ENCODE measurements at regions not wholly inside any gene's neighbourhood (a gene's known extent, or its start where the extent isn't known, plus 50 kb on each side); places are given as distances from the start of the nearest gene placed in this dataset.
A peak's percentile ranks its signal among the peaks of the same experiment; 100 is the strongest.
"Not testable (repeated sequence)": the region's sequence is repeated elsewhere in the genome, so short reads cannot be mapped to it uniquely, and the experiment has no call there.

DNA sequence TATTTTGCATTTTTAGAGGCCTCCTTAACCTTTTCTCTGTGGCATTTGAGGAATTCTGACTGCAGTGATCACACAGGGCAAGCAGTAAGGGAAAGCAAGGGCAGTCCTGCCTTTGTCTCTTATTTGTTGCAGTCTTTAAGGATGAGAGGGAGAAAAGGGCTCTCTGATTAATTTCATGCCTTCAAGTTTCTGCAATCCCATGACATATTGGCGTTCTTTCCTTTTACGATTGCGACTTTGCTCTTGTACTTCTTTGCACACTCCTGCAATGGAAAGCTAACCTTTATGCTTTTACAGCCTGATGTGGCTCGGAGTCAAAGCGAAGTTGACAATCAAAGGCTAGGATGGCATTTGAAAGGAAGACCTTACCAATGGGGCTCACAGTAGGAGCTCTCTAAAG lies 698.4 kb downstream of the DNAH5 start:
- no peak for DNase-seq (ENCODE audit: low read depth, low spot score)

- DNase-seq (ENCODE audit: low read depth, low spot score): no peak
Observed at GRCh38 chr5:13244151-13244550, 700.3 kb downstream of the DNAH5 start.

- DNase-seq (ENCODE audit: low read depth, low spot score): no peak
Observed at GRCh38 chr5:13227513-13227912, 717.0 kb downstream of the DNAH5 start.

GRCh38 chr5:13218518-13218917 lies 726.0 kb downstream of the DNAH5 start:
- DNase-seq (ENCODE audit: low read depth, low spot score): peak; percentile 25

DNA sequence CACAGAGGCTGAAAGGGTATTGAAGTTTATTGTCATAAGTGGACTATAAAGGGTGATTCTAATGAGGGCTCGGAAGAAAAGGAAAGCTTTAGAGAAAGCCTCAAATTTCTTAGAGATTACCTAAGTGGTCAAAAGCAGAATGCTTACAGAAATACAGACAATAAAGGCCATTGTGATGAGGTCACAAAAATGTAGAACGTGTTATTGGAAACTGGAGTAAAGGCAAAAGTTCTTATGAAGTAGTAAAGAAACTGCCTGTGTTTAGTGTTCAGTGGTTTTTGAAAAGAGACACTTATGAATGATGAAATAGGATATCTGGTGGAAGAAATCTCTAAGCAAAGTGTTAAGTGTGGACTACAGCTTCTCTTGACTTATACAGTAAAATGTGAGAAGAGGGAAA lies 726.9 kb downstream of the DNAH5 start:
- DNase-seq (ENCODE audit: low read depth, low spot score): no peak

GRCh38 chr5:13215806-13216205 lies 728.7 kb downstream of the DNAH5 start:
- no peak for DNase-seq (ENCODE audit: low read depth, low spot score)

- no peak for DNase-seq (ENCODE audit: low read depth, low spot score)
Observed at GRCh38 chr5:13215370-13215769, 729.1 kb downstream of the DNAH5 start.

DNA sequence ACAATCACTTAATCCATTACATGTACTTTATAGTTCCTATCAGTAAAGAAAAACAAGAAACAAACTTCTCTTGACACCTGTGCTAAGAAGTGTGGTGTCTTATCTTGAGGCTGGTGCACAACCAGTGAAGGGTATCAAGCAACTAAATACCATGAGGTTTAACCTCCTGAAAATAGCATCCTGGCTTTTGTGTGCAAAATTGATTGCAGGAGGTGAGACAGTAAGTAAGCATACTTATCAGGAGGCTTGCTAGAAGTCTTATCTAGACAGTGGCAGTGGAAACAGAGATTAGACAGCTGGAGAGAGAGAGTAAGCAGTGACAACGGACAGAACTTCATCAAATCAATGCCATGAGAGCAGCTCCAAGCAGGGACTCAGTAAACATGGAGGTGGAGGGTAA lies 730.3 kb downstream of the DNAH5 start:
- DNase-seq (ENCODE audit: low read depth, low spot score): no peak

DNA sequence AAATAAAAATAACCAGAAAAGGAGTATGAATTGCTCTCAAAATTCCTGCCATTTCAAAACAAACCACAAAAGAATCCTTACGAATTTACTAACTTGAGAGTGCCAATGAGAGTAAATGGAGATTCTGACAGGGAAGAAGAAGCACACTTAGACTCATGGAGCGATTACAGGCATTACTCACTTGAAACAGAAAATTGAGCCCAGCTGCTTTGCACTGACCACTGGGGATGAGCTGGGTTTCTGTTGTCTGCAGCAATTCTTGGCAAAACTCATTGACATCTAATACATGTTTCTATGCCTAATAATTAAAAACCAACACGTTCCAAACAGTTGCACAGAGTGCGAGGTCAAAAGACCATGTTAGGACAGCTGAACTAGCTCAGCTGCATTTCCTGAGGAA lies 731.6 kb downstream of the DNAH5 start:
- no peak for DNase-seq (ENCODE audit: low read depth, low spot score)

GRCh38 chr5:13211064-13211463 lies 733.4 kb downstream of the DNAH5 start:
- no peak for DNase-seq (ENCODE audit: low read depth, low spot score)

DNA sequence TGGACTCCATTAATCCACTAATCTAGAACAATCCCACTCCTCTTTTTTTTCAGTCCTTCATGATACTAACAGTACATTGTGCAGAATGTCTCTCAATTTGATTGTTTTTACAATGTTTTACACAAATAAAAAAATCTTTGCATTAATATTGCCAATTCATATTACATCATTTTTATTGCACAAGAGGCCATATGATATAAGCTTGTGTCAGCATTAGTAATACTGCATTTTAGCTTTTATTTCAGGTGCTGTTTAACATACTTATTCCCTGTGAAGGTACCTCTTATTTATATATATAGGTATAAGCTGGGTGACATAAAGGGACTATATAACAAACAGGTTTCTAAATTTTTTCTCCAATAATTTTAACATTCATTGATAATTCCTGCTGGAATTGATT lies 737.4 kb downstream of the DNAH5 start:
- no peak for DNase-seq (ENCODE audit: low read depth, low spot score)

DNA sequence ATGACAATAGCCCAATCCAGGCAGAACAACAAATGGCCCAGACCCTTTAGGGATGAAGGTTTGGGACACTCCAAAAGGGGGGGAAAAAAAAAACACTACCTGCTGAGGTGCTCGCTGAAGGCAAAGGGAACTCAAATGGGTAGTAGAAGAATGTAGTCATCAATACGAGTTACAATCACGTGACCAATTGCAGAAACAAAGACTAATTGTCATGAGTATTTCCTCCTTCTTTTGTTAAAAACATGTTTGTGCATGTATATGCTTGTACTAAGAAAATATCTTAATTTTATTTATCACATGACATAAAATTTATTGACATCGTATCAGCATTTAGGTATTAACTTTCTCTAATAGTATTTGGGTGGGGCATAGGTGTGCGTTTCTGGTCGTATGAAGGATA lies 743.5 kb downstream of the DNAH5 start:
- DNase-seq (ENCODE audit: low read depth, low spot score): no peak

DNA sequence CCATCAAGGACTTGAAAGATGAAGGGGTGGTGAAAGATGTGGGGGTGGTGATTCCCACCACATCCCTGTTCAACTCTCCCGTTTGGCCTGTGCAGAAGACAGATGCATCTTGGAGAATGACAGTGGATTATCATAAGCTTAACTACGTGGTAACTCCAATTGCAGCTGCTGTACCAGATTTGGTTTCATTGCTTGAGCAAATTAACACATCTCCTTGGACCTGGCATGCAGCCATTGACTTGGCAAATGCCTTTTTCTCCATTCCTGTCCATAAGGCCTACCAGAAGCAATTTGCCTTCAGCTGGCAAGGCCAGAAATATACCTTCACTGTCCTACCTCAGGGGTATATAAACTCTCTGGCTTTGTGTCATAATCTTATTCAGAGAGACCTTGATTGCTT lies 746.3 kb downstream of the DNAH5 start:
- DNase-seq (ENCODE audit: low read depth, low spot score): not testable (repeated sequence)

DNA sequence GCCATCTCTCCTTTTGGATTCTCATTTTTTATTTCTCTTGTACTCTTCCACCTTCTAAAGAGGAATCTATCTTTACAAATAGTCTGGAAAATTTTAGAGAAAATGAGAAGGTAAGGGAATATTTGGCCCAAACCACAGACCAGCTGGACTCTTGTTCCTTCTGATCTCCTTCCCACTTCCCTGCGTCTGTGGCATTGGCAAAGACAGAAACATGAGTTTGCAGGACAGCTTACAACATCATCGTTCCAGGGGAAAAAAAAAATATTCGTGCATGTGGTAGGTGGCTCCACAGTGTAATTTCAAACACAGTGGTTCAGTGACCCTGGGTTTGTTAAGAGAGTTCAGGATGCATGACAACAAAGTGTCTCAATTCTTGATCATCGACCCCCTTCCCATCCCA lies 755.0 kb downstream of the DNAH5 start:
- no peak for DNase-seq (ENCODE audit: low read depth, low spot score)

DNA sequence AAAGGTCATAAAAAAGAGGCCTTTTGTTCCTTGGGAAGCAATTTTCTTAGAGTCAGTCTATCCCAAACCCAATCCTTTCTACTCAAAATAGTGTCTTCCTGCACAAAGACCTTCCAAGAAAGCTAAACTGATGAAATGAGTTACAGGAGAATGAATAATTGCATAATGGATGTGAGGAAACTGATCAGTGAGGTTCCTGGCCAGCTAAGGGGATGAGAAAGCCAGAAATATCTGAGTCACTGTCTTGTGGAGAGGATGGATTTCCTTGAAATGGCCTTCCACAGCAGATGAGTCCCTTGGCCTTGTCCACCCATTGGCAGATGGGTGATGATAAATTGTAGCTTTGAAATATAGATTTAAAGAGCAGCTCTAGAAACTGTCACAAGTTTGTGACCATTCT lies 756.1 kb downstream of the DNAH5 start:
- no peak for DNase-seq (ENCODE audit: low read depth, low spot score)

DNA sequence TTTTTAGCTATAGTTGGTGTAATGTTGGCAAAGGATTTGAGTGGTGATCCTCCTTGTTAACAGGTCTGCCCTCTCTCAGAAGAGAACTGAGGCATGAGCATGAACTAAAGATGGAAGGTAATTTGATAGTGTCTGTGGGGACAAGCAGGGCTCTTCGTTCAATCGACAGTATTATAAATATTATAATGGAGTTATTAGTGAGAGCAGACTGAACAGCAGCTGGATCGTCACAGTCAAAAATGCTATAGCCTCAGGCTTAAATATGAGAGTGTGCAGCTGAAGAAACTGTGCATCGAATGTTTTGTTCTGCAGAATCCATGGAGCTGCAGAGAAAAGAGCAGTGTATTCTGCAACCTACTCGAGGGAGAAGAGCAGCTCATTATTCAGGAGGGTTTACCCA lies 757.3 kb downstream of the DNAH5 start:
- no peak for DNase-seq (ENCODE audit: low read depth, low spot score)

- no peak for DNase-seq (ENCODE audit: low read depth, low spot score)
Observed at GRCh38 chr5:13186177-13186576, 758.3 kb downstream of the DNAH5 start.

- DNase-seq (ENCODE audit: low read depth, low spot score): no peak
Observed at GRCh38 chr5:13179407-13180087, 764.9 kb downstream of the DNAH5 start.

GRCh38 chr5:13143630-13144029 lies 800.9 kb downstream of the DNAH5 start:
- no peak for DNase-seq (ENCODE audit: low read depth, low spot score)

GRCh38 chr5:13143214-13143613 lies 801.3 kb downstream of the DNAH5 start:
- no peak for DNase-seq (ENCODE audit: low read depth, low spot score)

- DNase-seq (ENCODE audit: low read depth, low spot score): peak; percentile 2
Observed at GRCh38 chr5:13133951-13134350, 810.5 kb downstream of the DNAH5 start.

- DNase-seq (ENCODE audit: low read depth, low spot score): no peak
Observed at GRCh38 chr5:13115476-13115875, 829.0 kb downstream of the DNAH5 start.

GRCh38 chr5:13108265-13108664 lies 836.2 kb downstream of the DNAH5 start:
- DNase-seq (ENCODE audit: low read depth, low spot score): no peak

DNA sequence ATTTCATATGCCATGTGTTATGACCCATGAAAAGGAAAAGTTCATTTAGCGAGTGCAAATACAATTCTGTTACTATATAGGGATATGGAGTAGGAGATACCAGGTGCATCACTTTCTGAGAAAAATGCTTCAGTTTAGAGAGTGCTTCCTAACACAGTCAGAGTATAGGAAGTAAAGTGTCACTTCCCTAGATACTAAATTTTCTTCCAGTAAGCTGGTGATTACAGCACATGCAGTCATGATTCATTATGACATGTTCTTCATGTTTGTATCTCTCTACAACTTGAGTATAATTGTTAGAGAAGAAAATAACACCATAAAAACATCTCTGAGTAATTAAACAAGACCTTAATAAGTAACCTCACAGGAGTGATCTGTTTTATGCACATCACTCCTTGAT lies 837.0 kb downstream of the DNAH5 start:
- DNase-seq (ENCODE audit: low read depth, low spot score): no peak

Data from iPS DF 19.7 (cell line).